H9 (cell line): ENCODE measurements at regions not wholly inside any gene's neighbourhood (a gene's known extent, or its start where the extent isn't known, plus 50 kb on each side); places are given as distances from the start of the nearest gene placed in this dataset.

Experiments used
- DNase-seq: peaks from one replicate; pipeline ENCODE4 v3.0.0-alpha.2; 2017
- H2AFZ ChIP-seq: one replicate; pipeline ENCODE4 v1.6.1; 2013; ENCODE audit warnings: mild to moderate bottlenecking, low read length, control low read depth, moderate library complexity
- H2AK5ac ChIP-seq: 2 replicates; pipeline ENCODE4 v1.6.1; 2013; ENCODE audit warnings: low read length, control low read depth, mixed read lengths; ENCODE audit not compliant: insufficient read length
- H2BK120ac ChIP-seq: one replicate; pipeline ENCODE4 v1.6.1; 2013; ENCODE audit warnings: low read depth, mild to moderate bottlenecking, low read length, control low read depth, inconsistent platforms; ENCODE audit not compliant: poor library complexity, severe bottlenecking
- H2BK12ac ChIP-seq: 2 replicates; pipeline ENCODE4 v1.6.1; 2013; ENCODE audit warnings: low read length, control low read depth, mixed read lengths, low read depth; ENCODE audit not compliant: insufficient read length
- H2BK15ac ChIP-seq: 2 replicates; pipeline ENCODE4 v1.6.1; 2013; ENCODE audit warnings: low read depth, low read length, control low read depth
- H2BK20ac ChIP-seq: one replicate; pipeline ENCODE4 v1.6.1; 2013; ENCODE audit warnings: low read depth, mild to moderate bottlenecking, low read length, control low read depth, inconsistent platforms; ENCODE audit not compliant: poor library complexity, severe bottlenecking
- H2BK5ac ChIP-seq: 2 replicates; pipeline ENCODE4 v1.6.1; 2013; ENCODE audit warnings: low read length, control low read depth, mixed read lengths; ENCODE audit not compliant: insufficient read length
- H3K14ac ChIP-seq: 2 replicates; pipeline ENCODE4 v1.6.1; 2013; ENCODE audit warnings: low read length, control low read depth; ENCODE audit not compliant: insufficient read depth
- H3K18ac ChIP-seq: 2 replicates; pipeline ENCODE4 v1.6.1; 2013; ENCODE audit warnings: low read depth, mild to moderate bottlenecking, mixed read lengths, low read length, control low read depth; ENCODE audit not compliant: insufficient read length
- H3K23ac ChIP-seq: 2 replicates; pipeline ENCODE4 v1.6.1; 2013; ENCODE audit warnings: low read length, control low read depth, mixed read lengths, low read depth; ENCODE audit not compliant: insufficient read length
- H3K23me2 ChIP-seq: 2 replicates; pipeline ENCODE4 v1.6.1; 2013; ENCODE audit warnings: low read depth, mild to moderate bottlenecking, mixed read lengths, low read length, control low read depth; ENCODE audit not compliant: insufficient read length, poor library complexity, severe bottlenecking
- H3K27ac ChIP-seq: 2 replicates; pipeline ENCODE4 v1.5.1; 2013; ENCODE audit warnings: low read length, control low read depth, mixed read lengths, low read depth; ENCODE audit not compliant: insufficient read length
- H3K27me3 ChIP-seq: 2 replicates; pipeline ENCODE4 v1.6.1; 2013; ENCODE audit warnings: low read length, control low read depth, inconsistent platforms; ENCODE audit not compliant: insufficient read depth
- H3K4ac ChIP-seq: 2 replicates; pipeline ENCODE4 v1.6.1; 2013; ENCODE audit warnings: low read depth, mild to moderate bottlenecking, control low read depth, inconsistent platforms, low read length, moderate library complexity
- H3K4me1 ChIP-seq: 2 replicates; pipeline ENCODE4 v1.6.1; 2013; ENCODE audit warnings: low read length, control low read depth, inconsistent platforms; ENCODE audit not compliant: insufficient read depth
- H3K4me2 ChIP-seq: 2 replicates; pipeline ENCODE4 v1.6.1; 2013; ENCODE audit warnings: low read length, control low read depth, mixed read lengths; ENCODE audit not compliant: insufficient read length, insufficient read depth
- H3K56ac ChIP-seq: 2 replicates; pipeline ENCODE4 v1.6.1; 2013; ENCODE audit warnings: low read depth, mild to moderate bottlenecking, mixed read lengths, low read length, control low read depth; ENCODE audit not compliant: insufficient read length
- H3K79me1 ChIP-seq: 2 replicates; pipeline ENCODE4 v1.6.1; 2013; ENCODE audit warnings: low read depth, mild to moderate bottlenecking, moderate library complexity, low read length, control low read depth, inconsistent platforms; ENCODE audit not compliant: insufficient read depth, poor library complexity, severe bottlenecking
- H3K79me2 ChIP-seq: 2 replicates; pipeline ENCODE4 v1.6.1; 2013; ENCODE audit warnings: low read length, control low read depth, inconsistent platforms; ENCODE audit not compliant: insufficient read depth
- H3K9ac ChIP-seq: 2 replicates; pipeline ENCODE4 v1.6.1; 2013; ENCODE audit warnings: low read length, control low read depth, mixed read lengths; ENCODE audit not compliant: insufficient read length; ENCODE audit errors: extremely low read depth
- H3K9me3 ChIP-seq: one replicate; pipeline ENCODE4 v1.6.1; 2013; ENCODE audit warnings: low read depth, low read length, inconsistent platforms; ENCODE audit not compliant: control insufficient read depth
- H3T11ph ChIP-seq: one replicate; pipeline ENCODE4 v1.6.1; 2013; ENCODE audit warnings: mild to moderate bottlenecking, low read length, control low read depth, inconsistent platforms
- H4K20me1 ChIP-seq: one replicate; pipeline ENCODE4 v1.6.1; 2013; ENCODE audit not compliant: control insufficient read depth, insufficient read length, insufficient read depth
- H4K5ac ChIP-seq: 2 replicates; pipeline ENCODE4 v1.6.1; 2013; ENCODE audit warnings: low read depth, mild to moderate bottlenecking, mixed read lengths, low read length, control low read depth; ENCODE audit not compliant: insufficient read length
- H4K8ac ChIP-seq: replicated peaks from 2 replicates; pipeline ENCODE4 v1.6.1; 2013; ENCODE audit warnings: low read length, control low read depth, mixed read lengths, low read depth; ENCODE audit not compliant: insufficient read length
- H4K91ac ChIP-seq: 2 replicates; pipeline ENCODE4 v1.6.1; 2013; ENCODE audit warnings: low read depth, mild to moderate bottlenecking, moderate library complexity, mixed read lengths, low read length, control low read depth; ENCODE audit not compliant: insufficient read length
- H3K27ac Mint-ChIP-seq, 3 experiments: 2 replicates in 2 of 3; 3 replicates in 1 of 3; pipeline ENCODE4 v1.8.0; 2020 to 2021; ENCODE audit warnings: mixed read lengths in 3 of 3, mild to moderate bottlenecking in 1 of 3, moderate library complexity in 1 of 3
- H3K27me3 Mint-ChIP-seq: 2 replicates; pipeline ENCODE4 v1.8.0; 2021; ENCODE audit warnings: low read depth, mild to moderate bottlenecking, moderate library complexity, mixed read lengths
- H3K36me3 Mint-ChIP-seq, 3 experiments: 2 replicates in 2 of 3; 3 replicates in 1 of 3; pipeline ENCODE4 v1.8.0; 2020 to 2021; ENCODE audit warnings: low read depth in 3 of 3, mixed read lengths in 3 of 3; ENCODE audit not compliant: insufficient read depth in 1 of 3
- H3K4me1 Mint-ChIP-seq, 2 experiments: 2 replicates each; pipeline ENCODE4 v1.8.0; 2020; ENCODE audit warnings: mixed read lengths in 2 of 2
- H3K4me3 Mint-ChIP-seq, 2 experiments: 2 replicates in 1 of 2; 3 replicates in 1 of 2; pipeline ENCODE4 v1.8.0; 2020 to 2021; ENCODE audit warnings: mild to moderate bottlenecking in 2 of 2, mixed read lengths in 2 of 2, moderate library complexity in 1 of 2
- H3K9me3 Mint-ChIP-seq, 2 experiments: 2 replicates in 1 of 2; 3 replicates in 1 of 2; pipeline ENCODE4 v1.8.0; 2020; ENCODE audit warnings: mild to moderate bottlenecking in 2 of 2, mixed read lengths in 2 of 2, moderate library complexity in 1 of 2
- CTCF ChIP-seq: fragments of 200-600 bp; sonication (generic); conservative IDR thresholded peaks from 3 replicates; pipeline ENCODE4 v1.8.0; 2021; ENCODE audit warnings: antibody characterized with exemption, mild to moderate bottlenecking
- WGBS: extraction: QIAGEN DNeasy Blood & Tissue Kit; methylation state at CpG from one replicate; pipeline ENCODE4 v1.1.7; 2013; ENCODE audit warnings: missing lambda C conversion rate, low lambda C conversion rate, mixed read lengths; ENCODE audit not compliant: insufficient read length; ENCODE audit errors: extremely low coverage; 5-methylcytosine and 5-hydroxymethylcytosine counted together

- Histone ChIP-seq H3K79me1 (no peaks in the 10 kb centered on the region), H2BK120ac (no peak overlapping the region), H3K56ac (no peak overlapping the region), H3K14ac (no peak overlapping the region), H3K4me1 (no peaks in the 10 kb centered on the region), H3K23me2 (no peaks in the 10 kb centered on the region), H4K20me1 (no peaks in the 10 kb centered on the region), H2BK5ac (no peak overlapping the region), H3K79me2 (no peaks in the 10 kb centered on the region), H4K91ac (no peak overlapping the region), H3K27me3 (no peaks in the 10 kb centered on the region), H2AFZ (no peak overlapping the region), H3K9ac (no peak overlapping the region), H3K18ac (no peak overlapping the region), H2BK15ac (no peak overlapping the region), H3K27ac (no peak overlapping the region), H4K8ac (no peak overlapping the region), H3K9me3 (no peaks in the 10 kb centered on the region), H3T11ph (no peak overlapping the region), H4K5ac (no peak overlapping the region), H2BK20ac (no peak overlapping the region), H2AK5ac (no peak overlapping the region), H3K23ac (no peak overlapping the region), H3K4me2 (no peak overlapping the region), H2BK12ac (no peak overlapping the region), H3K4ac (no peak overlapping the region)
- DNase-seq: peak; percentile 57
- H3K9me3 Mint-ChIP-seq: peaks cover 3% of the 10 kb centered on the region in 2 experiments; a peak in 2 of 5 replicates
- no peak overlapping the region for H3K4me3 Mint-ChIP-seq
- H3K27ac Mint-ChIP-seq: no peak overlapping the region
- peak; percentile 67; the same call in 2 of the 3 replicates for TF ChIP-seq CTCF
- WGBS: no CpG with 5 or more reads among the region's 2 CpGs
- H3K36me3 Mint-ChIP-seq: peaks cover 0 to 5% (median 0%) of the 10 kb centered on the region in 3 experiments; a peak in 1 of 7 replicates
- H3K4me1 Mint-ChIP-seq: no peaks in the 10 kb centered on the region
- H3K27me3 Mint-ChIP-seq: no peaks in the 10 kb centered on the region; the same call in 1 of the 2 replicates
Observed at GRCh38 chr11:91773090-91773489, 451.5 kb upstream of the FAT3 start.
